COR-L47 (cell line): ENCODE measurements at regions not wholly inside any gene's neighbourhood (a gene's known extent, or its start where the extent isn't known, plus 50 kb on each side); places are given as distances from the start of the nearest gene placed in this dataset.
"Not testable (repeated sequence)": the region's sequence is repeated elsewhere in the genome, so short reads cannot be mapped to it uniquely, and the experiment has no call there.

Experiments
- DNase-seq: peaks from one replicate; lab custom pipeline; 2025; lab: John Stamatoyannopoulos, UW

GRCh38 chr1:78203410-78203982, 157.7 kb downstream of the GIPC2 start:
- not testable (repeated sequence) for DNase-seq

GRCh38 chr1:78210175-78210574, 164.4 kb downstream of the GIPC2 start:
- no peak for DNase-seq

DNA sequence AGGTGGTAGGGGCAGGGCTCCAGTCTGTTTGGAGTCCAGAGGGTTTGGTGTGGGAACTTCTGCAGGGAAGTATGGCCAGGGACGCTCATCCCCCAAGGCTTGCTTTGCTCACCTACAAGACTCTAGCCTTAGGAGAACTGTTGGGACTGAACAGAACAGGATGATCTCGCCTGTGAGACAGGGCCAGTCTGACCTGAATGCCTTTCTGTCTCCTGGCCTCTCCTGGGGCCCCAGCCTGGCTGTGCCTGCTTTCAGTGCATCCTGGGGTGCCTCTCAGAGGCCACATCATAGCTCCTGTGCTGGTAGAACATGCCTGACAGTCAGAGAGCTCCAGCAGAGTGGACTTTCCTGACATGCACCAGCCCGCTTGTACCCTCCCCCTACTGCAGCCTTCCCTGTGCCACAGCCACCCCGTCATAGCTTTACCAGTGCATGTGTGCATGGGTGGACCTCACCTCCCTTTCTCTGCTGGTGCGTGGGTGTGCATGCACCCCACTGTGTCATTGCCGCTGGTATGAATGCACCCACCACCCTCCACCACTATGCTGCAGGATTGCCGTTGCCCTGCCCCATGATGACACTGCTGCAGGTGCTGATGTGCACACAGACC, 165.8 kb downstream of the GIPC2 start:
- no peak for DNase-seq

GRCh38 chr1:78214334-78214733, 168.6 kb downstream of the GIPC2 start:
- DNase-seq: no peak

DNA sequence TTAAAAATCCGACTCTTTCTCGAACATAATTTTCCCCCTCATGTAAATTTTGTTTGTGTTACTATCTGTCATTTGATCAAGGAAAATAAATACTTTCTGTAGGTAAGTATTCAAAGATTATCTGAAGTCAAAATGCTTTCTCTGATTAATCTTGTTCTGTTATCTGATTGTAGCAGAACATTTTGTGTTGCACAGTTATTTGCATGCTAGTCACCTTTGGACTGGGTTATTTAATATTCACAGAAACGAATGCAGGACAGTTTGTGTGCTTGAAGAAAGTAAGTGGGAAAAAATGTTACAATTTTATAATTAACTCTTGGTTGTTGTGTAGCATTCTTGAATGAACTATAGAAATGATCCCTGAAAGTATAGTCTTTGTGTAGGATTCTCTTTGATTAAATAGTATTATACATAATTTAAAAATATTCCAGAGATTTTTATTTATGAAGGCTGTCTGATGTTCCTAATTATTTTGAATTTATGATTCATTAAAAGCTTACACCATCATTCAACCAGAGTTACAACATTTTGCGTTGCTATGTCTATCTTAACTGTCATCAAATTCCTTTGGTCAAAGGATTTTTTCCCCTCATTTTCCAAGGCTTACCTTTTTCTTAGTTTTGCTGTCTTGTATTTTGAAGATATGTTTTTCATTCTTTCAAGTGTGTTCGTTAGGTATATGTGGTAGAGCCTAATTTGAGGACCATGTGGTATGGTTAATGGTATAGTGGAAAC, 176.6 kb downstream of the GIPC2 start:
- no peak for DNase-seq

GRCh38 chr1:78222960-78223358, 177.2 kb downstream of the GIPC2 start:
- DNase-seq: no peak

GRCh38 chr1:78223417-78224215, 177.8 kb downstream of the GIPC2 start:
- no peak for DNase-seq

DNA sequence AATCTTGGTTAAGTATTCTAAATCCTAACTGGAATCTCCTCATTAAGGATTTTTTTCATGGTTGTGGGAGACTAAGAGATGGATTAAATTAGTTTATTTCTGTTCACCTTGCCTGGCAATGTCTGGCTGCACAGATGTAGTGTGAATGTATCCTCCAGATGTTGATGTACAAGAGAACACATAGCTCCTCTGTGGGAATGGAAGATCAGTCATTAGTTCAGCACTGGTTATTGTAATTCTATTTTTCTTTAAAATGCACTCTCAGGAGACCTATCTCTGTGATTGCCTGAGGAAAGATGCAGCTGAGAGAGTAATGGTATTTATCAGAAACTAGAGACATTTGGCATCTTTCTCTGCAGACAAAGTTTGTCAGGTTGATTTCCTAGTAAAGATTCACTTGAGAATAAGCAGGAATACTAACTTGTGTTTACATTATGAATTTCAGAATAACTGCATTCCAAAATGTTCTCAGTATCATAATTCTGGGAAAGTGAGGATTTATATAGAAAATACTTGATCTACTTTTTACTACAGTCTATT, 178.6 kb downstream of the GIPC2 start:
- DNase-seq: no peak

DNA sequence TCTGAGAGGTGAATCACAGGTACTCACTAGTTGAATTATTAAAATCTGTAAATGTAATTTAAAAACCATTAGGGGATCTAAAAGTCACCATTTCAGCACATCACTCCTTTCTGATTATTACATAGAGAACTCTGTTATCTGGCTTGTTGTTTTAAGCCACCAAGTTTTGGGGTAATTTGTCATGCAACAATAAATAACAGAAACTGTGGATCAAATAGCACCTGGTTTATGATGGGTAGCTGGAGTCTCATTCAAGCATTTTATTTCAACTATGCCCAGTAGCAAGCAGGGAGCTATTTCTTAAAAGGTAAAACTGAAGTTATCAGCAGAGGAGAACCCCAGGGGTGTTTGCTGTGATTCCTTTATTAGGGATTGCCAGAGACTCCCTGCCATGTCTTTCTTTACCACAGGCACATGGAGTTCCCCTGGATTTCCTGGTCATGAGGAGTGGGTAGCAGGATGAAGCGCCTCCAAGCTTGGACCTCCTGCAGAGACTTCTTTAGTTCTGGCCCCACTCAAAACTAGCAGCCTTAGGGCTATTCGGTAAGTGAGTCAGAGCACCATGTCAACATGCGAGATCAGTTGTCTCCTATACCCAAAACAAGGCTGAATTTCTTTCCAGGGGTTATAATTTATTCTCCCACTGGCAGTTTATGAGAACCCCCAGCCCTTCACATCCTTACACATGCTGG, 179.2 kb downstream of the GIPC2 start:
- DNase-seq: peak; percentile 5

- DNase-seq: no peak
Measured at GRCh38 chr1:78226784-78227183, 181.0 kb downstream of the GIPC2 start.

- DNase-seq: no peak
Measured at GRCh38 chr1:78227705-78228635, 182.2 kb downstream of the GIPC2 start.

DNA sequence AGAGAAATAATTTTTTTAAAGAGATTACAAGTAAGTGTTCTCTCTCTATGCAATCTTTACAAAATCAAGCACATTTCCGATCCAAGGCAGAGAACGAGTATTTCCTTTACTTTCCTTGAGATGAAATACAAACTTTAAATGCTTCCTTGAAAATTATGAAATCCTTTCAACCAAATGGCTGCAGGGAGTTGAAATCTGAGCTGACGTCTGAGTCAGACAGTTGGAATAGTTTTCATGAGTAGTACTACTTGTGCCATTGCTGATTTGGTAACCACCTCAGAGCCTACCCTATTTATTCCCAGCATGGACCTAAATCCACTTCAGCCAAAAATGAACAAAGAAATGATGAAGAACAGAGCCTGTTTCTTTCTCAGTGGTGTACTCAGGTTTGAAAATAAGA, 183.6 kb downstream of the GIPC2 start:
- DNase-seq: no peak

DNA sequence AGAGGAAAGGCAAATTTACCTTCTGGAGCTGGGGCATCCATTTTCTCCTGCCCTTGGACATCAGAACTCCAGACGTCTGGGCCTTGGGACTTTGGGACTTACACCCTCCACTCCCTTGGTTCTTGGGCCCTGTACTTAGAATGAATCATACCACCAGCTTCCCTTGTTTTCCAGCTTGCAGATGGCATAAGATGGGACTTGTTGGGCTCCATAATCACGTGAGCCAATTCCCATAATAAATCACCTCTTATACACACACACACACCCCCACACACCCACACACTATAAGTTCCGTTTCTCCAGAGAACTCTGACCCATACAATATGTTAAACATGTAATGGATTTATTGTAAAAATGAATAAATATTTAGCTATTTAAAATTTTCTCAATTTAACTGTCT, 185.7 kb downstream of the GIPC2 start:
- no peak for DNase-seq

DNA sequence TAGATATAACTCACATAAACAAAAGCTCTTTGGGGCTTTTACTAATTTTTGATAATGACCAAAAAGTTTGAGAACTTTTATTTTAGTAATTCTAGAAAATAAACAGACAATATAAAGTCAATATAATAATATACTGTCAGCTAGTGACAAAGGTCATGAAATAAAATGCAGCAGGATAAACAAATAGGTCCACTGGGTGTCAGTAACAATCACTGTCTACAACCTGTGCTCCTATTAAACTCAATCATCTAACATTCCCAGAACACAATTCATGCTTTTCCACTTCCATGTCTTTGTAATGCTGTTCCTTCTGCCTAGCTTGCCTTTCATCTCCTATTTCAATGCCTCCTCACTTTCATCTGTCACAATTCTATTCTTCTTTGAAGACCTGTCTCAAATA, 186.1 kb downstream of the GIPC2 start:
- DNase-seq: no peak

DNA sequence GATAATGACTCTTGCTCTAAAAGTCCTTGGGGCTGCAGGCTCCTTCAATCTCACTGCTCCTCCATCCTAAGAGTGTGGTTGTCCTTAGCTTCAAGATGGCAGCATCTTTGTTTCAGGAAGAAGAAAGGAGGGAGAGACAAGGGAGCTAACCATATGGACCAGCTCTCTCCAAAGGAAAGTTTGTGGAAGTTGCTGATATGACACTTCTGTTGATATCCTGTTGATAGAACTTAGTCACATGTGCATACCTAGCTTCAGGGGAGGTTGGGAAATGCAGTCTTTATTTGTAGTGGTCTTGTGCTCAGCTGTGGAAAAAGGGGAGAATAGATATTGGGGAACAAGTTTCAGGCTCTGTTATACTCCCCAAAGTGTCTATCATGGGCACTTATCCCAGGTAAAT, 186.9 kb downstream of the GIPC2 start:
- DNase-seq: no peak

GRCh38 chr1:78234496-78234895, 188.7 kb downstream of the GIPC2 start:
- DNase-seq: peak; percentile 1

DNA sequence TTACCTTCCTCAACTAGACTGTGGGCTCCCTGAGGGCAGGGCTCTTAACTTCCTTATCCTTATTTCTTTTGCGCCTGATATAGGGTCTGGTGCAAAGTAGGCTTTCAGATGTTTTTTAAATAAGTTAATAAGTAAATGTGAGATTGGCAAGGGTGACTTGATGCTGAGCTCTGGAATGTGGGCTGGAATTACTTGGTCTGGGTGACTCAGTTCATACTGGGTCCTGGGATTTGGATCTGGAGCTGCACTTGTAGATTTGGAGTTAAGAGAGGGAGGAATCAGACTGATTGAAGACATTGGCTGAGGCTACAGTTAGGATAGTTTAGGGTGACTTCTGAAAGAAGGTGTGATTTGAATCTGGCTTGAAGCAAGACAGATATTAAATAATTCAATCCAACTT, 190.9 kb downstream of the GIPC2 start:
- DNase-seq: no peak

GRCh38 chr1:78237364-78237916, 191.7 kb downstream of the GIPC2 start:
- peak; percentile 19 for DNase-seq

GRCh38 chr1:78240191-78240590, 194.4 kb downstream of the GIPC2 start:
- peak; percentile 13 for DNase-seq

DNA sequence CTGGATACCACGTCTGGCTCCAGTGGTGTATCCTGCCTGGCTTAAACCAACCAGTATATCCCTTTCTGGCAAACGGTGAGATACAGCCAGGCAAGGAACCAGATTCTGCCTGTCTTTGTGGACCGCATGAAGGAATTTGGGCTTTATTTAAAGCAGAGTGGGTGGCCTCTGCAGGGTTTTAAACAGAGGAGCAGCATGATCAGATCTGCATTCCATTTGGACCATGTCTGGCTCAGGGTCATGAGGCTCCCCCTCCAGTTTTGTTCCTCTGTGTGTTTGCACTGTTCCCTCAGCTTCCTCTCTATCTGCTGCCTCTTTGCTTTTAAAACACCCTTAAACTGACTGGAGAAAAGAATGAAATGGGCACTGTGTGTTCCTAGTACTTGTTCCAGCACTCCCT, 195.0 kb downstream of the GIPC2 start:
- DNase-seq: no peak
